Stimulated activated CD8-positive, alpha-beta memory T cell treated with anti-CD3 and anti-CD28 coated beads, Interleukin-15, amount 100 ng/mL, for 48 hours (primary cell): ENCODE measurements at regions not wholly inside any gene's neighbourhood (a gene's known extent, or its start where the extent isn't known, plus 50 kb on each side); places are given as distances from the start of the nearest gene placed in this dataset.

Experiments used
- DNase-seq, 2 donors: peaks; one replicate each; pipeline ENCODE4 v3.0.0-alpha.2; 2020; ENCODE audit warnings: low read depth in 2 of 2

DNA sequence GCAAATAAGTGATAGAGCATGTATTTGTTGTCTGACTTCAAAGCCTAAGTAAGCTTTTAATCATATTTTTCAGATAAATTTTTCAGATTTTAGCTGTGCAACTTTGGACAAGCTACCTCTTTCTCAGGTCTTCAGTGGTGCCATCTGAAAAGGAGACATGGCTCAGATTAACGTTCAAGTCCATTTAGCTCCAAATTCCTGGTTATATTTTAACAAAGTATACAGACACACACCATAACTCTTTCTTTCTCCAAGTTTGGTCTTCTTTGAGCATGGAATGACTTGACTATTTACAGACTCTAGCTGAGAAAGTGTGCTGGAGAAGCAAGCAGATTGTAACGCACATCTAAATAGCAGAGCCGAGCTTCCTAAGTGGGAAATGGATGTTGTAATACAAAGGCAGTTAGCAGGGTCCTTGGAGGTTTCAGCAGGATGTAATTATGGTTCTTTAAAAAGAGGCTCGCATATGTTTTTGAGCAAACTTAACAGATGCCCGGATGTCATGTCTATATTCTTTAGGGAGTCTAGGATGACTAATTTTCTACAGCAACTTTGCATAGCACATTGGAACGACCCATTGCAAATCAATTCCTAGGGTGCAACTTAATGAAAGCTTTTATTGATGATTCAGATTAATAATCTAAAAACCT lies 128.1 kb upstream of the E2F8 start:
- DNase-seq: no peak

- DNase-seq: no peak
Observed at GRCh38 chr11:19366992-19367709, 126.4 kb upstream of the E2F8 start.

- no peak for DNase-seq
Observed at GRCh38 chr11:19365743-19366410, 125.1 kb upstream of the E2F8 start.

DNA sequence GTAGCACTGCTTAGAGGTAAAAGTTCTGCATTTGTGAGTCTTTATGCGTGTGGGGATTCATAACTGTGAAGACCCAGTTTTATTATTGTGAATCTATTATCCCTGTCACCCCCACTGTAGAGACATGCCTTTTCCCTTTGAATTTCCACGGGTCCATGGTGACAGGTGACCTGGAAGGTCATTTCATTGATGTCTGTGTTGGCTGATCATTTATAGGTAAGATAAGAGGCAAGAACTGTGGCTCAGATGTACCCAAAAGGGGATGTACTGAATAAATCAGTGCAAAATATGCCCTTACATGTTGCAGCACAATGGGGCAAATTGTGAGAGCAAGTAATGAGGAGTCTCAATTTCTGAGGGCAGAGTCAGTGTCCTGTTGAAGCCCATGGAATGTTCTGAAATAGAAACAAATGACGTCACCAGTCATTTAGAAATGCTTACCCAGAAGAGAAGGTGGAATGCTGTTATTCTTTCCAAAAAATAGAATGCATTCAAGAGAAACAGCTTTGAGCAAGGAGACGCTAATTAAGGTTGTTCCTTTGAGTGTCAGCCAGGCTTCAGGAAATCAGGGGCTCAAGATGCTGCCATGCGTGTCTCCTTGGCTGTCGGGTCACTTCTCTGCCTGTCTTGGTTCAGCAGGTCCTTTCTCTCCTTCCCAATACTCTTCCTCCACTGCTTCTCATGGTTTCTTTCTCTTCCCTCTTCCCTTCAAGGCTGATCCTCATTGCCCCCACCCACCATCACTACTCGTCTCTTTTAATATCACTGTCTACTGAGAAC lies 118.7 kb upstream of the E2F8 start:
- no peak for DNase-seq

DNA sequence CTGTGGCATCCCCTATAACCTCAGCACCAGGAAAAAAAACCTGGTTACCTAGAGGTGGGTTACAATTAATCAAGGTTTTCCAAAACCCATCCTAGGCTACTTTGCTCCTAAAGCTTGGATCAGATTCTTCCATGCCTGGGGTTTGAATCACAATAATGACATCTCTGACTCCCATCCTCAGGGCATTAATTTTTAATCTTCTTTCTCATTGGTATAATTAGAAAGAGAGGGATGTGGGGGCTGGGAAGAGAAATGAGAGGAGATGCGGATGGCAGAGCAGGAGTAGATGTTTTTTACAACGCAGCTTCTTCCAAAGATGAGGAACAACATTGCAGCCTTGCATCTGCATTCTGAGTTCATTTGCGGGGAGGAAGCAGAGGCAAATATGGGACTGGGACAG lies 117.2 kb upstream of the E2F8 start:
- no peak for DNase-seq

DNA sequence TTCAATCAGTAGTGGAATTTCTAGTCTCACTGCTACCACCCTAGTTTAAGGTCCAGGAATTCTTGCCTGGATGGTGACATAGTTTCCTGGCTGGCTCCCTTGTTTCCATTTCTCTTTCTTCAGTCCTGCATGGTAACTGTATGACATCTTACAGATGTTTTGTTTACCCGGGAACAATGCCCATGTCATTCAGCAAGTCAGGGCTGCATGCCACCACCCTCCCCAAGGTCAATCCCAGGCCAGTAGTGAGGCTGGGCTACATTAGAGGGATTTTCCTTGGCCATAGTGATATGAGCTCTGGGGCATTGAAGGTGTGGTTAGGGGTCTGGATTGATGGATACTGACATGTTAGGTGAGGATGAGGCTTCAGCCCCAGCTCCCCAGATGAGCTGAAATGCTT lies 114.9 kb upstream of the E2F8 start:
- no peak for DNase-seq

DNA sequence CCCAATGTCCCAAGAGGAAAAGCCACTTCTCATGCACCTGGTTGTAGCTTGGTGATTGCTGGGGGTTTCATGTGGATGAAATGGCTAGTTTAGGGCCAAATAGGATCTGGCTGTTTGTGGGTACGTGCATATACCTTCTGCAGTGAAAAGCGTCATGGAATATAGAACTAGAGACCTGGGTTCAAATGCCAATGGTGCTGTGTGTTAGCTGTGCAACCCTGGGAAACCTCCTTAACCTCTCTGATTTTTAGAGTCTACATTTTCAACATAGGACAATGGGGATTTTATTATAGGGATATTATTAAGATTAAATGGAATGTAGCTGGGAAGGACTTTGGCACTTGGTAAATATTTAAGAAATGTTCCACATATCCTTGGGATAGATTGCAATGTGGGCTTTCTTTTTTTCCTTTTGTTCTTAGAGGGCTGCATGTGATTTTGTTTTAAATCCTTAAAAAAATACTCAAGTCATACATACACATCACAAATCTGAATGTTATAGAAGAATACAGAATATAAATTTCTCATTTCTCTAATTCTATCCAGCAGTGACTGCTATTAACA lies 112.6 kb upstream of the E2F8 start:
- DNase-seq: no peak

DNA sequence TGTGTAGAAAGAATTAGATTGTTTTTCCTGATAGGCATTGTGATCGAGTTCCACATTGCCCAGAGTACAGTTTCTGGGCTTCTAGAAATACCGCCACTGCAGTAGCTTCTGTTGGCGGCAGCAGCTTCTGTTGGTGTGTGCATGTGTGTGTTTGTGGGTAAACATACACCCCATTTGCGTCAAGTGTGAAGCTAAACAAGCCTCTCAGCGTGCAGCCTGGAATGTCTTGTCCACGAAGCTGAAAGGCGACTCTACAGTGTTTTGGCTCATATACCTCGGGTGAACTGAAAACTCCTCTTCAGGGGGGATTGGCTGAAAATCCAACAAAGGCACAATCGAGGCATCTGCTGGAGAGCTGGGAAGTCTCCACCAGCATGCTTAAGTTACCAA lies 112.0 kb upstream of the E2F8 start:
- no peak for DNase-seq

DNA sequence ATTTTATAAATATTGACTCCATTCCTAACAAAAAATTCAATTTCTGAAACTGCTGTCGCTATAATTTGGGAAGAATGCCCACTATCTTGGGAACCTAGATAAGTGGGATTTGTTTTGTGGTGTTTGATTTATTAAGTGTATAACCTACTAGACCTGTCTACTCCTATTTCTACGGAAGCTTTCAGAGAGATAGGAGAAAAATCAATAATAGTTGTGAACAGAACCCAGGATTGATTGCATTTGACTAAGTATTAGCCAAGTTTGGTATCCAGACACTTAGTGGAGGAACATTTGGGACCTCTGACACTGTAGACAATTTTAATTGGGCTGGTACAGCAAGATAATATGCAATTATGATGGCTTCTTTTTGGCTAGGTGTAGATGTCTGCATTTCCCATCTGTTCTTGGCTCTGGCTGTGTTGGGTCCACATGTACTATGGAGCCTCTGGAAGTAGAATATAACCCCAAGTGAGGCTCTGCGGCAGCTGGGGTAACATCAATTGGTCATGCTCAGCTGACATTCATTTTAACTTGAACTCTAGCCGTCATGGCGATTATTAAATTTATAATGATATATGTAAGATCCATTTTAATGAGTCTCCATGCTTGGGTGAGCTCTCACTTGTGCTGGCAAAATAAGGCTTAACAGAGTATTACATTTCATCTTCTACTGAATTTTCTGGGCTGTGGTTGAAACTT lies 111.5 kb upstream of the E2F8 start:
- DNase-seq: no peak

DNA sequence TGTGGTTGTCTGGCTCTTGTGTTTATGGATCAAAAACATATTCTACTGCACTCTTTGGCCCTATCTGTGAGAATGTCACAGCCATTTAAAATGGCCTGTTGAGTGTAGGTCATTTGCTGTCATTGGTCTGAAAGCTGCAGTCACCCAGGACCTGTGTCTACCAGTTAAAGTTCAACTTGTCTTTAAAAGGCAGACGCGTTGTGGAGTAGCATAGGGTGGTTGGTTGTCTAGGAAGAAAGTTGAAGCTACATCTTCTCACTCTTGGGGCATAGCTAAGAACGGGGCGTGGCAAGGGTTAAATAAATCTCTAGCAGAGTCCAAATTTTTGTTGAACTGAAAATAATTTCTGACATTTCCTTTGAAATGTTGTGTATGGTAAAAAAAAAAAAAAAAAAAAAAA lies 110.7 kb upstream of the E2F8 start:
- DNase-seq: no peak

DNA sequence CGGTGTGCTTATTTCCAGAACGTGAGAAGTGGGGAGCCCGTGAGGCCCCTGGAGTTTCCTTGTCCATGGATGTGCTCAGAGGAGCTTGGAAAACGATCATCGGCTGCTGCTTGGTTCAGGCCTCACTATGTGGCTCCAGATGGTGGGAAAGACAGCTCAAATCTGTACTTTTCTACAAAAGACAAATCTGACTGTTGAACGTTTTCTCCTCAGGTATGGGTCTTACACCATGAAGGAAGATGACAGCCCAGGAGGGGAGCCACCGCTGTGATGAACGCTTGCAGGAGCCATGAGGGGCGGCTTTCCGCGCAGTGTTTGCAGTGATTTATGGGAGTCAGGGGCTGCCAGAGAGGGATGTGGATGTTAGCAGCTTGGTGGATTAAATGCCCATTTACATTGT lies 109.4 kb upstream of the E2F8 start:
- no peak for DNase-seq

DNA sequence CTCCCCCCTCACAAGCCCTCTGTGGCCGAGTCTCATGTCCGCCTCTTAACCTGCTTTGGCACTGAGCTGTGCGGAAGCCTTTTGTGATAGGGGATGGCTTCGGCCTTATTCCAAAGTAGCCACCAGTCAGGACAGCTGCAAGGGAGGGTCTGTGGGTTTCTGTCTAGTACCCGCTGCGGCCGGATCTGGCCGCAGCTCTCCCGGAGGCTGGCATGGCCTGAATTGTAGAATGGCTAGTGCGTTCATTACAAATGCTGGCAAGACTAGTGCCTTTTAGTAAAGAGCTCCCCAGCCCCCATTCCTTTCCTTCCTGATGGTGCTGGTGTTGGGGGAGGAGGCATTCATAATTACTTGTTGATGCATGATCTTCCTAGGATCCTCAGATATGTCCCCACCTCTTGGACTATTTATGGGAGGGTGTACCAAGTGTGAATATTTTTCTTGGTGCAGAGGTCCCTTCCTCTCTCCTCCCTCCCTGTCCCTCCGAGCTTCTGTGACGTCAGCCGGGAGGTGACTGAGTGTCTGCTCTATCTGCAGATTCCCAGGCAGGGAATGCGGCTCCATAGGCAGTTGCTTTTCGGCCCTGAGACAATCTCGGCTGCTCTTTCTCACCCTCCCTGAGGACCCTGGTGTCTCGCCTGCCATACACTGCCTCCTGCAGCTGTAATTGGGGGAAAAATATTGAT lies 108.7 kb upstream of the E2F8 start:
- no peak for DNase-seq

DNA sequence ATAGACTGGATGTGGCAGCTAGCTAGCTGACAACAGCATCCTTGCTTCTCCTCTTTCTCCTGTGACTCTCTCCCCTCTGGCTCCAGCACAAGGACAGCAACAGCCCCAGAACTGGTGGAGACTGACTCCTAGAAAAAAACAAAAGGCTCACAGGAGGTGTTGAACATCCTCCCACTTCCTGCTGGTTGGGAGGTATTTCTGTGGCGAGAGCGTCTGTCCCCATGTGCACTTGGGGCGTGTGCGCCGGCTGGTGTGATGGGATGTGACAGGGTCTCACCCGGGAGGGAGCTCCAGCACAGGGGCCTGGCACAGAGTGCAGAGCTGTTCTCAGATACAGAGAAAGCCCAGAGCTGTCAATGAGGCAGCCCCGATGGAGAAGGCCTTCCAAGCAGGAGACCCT lies 107.2 kb upstream of the E2F8 start:
- DNase-seq: no peak

DNA sequence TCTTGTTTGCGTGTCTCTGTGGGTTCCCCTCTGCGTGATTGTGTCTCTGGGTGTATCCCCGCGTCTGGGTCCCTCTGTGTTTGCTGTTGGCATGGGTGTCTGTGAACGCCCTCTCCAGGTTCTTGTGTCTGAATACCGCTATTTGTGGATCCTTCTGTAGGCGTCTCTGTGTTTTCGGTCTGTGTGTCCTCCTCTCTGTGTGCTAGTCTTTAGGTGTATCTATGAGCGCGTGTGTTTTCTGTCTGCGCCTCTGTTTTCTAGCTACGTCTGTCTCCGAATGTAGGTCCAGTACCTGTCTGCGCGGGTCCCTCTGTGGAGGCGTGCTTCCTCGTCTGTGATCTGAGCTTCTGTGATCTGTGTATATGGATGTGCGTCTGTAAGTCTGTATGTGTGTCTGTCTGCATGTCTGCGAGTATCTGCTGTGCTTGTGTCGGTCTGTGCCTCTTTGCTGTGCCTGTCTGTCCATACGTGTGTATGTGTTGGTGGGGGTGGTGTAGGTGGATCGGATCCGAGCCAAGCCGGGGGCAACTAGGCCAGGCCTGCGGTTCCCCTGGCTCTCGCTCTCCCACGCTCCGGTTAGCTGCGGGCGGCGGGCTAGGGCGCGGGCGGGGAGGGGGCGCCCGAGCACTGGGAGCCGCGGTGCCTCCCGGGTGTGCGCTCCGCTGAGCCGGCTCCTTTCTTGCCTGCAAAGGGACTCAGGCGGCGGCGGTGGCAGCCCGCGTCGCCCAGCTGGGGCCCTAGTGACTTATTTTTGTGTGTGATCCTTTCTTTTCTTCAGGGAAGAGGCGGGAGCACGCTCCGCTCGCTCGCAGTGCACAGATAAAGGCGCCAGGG lies 105.3 kb upstream of the E2F8 start:
- DNase-seq: no peak

DNA sequence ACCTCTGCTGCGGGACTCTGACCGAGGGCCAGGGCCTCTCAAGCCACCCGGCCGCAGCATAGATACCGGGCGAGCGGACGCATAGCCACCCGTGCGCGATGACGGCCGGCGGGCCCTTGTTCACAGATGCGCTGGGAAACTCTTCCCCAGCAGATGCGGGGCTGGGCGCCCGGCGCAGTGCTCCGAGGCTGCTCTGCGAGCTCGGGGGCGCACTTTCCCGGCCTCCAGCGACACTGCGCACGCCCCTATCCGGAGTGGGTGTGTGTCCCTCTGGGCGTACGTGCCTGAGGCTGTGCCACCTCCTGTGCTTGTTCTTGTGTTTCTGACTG lies 104.7 kb upstream of the E2F8 start:
- DNase-seq: no peak

- DNase-seq: no peak
Observed at GRCh38 chr11:19344661-19345518, 104.1 kb upstream of the E2F8 start.

- no peak for DNase-seq
Observed at GRCh38 chr11:19342036-19342435, 101.3 kb upstream of the E2F8 start.

GRCh38 chr11:19338375-19338774 lies 97.6 kb upstream of the E2F8 start:
- DNase-seq: no peak

DNA sequence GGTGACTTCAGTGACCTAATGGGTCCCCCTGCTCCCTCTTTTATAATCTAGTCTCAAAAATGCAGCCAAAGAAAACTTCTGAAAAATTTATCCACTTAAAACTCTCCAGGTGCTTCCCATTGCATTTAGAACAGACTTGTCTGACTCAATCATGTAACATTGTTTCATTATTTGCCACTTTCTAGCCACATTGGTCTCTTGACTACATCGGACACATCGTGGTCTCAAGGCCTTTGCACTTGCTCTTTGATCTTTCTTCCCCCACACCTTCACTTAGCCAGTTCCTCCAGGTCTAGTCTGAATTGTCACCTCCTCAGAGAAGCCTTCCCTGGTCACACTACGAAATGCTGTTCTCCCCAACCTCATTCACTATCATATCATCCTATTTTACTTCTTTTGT lies 97.0 kb upstream of the E2F8 start:
- DNase-seq: no peak
